Hepatocyte (in vitro differentiated cells): ENCODE measurements at regions not wholly inside any gene's neighbourhood (a gene's known extent, or its start where the extent isn't known, plus 50 kb on each side); places are given as distances from the start of the nearest gene placed in this dataset.

Experiments
- DNase-seq: peaks from one replicate; pipeline ENCODE4 v3.0.0-alpha.2; 2016; ENCODE audit warnings: low spot score
- H2AFZ ChIP-seq: fragments of 200-600 bp; sonication (generic); 2 replicates; pipeline ENCODE4 v1.6.0; 2016; ENCODE audit warnings: antibody characterized with exemption, mild to moderate bottlenecking
- H3K27ac ChIP-seq: fragments of 200-600 bp; sonication (generic); 2 replicates; pipeline ENCODE4 v1.5.1; 2016; ENCODE audit warnings: mild to moderate bottlenecking
- H3K27me3 ChIP-seq: fragments of 200-600 bp; sonication (generic); 2 replicates; pipeline ENCODE4 v1.6.1; 2016
- H3K36me3 ChIP-seq: fragments of 200-600 bp; sonication (generic); replicated peaks from 2 replicates; pipeline ENCODE4 v1.5.1; 2016; ENCODE audit warnings: low read depth; ENCODE audit not compliant: insufficient read depth
- H3K4me1 ChIP-seq: fragments of 200-600 bp; sonication (generic); 2 replicates; pipeline ENCODE4 v1.5.1; 2016; ENCODE audit warnings: mild to moderate bottlenecking, moderate library complexity; ENCODE audit not compliant: insufficient read depth
- H3K4me2 ChIP-seq: fragments of 200-600 bp; sonication (generic); 2 replicates; pipeline ENCODE4 v1.6.0; 2016
- H3K4me3 ChIP-seq: fragments of 200-600 bp; sonication (generic); 2 replicates; pipeline ENCODE4 v1.5.1; 2016; ENCODE audit warnings: mild to moderate bottlenecking
- H3K79me2 ChIP-seq: fragments of 200-600 bp; sonication (generic); 2 replicates; pipeline ENCODE4 v1.6.0; 2017; ENCODE audit warnings: mild to moderate bottlenecking
- H3K9me2 ChIP-seq: fragments of 200-600 bp; sonication (generic); replicated peaks from 2 replicates; pipeline ENCODE4 v1.6.0; 2017; ENCODE audit warnings: mild to moderate bottlenecking; ENCODE audit not compliant: insufficient read depth
- H3K9me3 ChIP-seq: fragments of 200-600 bp; sonication (generic); 2 replicates; pipeline ENCODE4 v1.5.1; 2016; ENCODE audit warnings: low read depth, mild to moderate bottlenecking
- H4K20me1 ChIP-seq: fragments of 200-600 bp; sonication (generic); 2 replicates; pipeline ENCODE4 v1.6.0; 2016; ENCODE audit warnings: mild to moderate bottlenecking; ENCODE audit not compliant: insufficient read depth, poor library complexity, severe bottlenecking
- EZH2 ChIP-seq: fragments of 200-600 bp; sonication (generic); IDR thresholded peaks from 2 replicates; pipeline ENCODE4 v1.6.1; 2016; ENCODE audit warnings: antibody characterized with exemption, mild to moderate bottlenecking, borderline replicate concordance
- EZH2phosphoT487 ChIP-seq: fragments of 200-600 bp; sonication (generic); IDR thresholded peaks from one replicate; pipeline ENCODE4 v1.6.1; 2018; ENCODE audit warnings: antibody characterized with exemption, mild to moderate bottlenecking, low read depth, moderate library complexity; ENCODE audit not compliant: unreplicated experiment, severe bottlenecking
- WGBS: methylation state at CpG from one replicate; pipeline ENCODE4 v1.1.6; 2016; ENCODE audit warnings: low lambda C conversion rate; ENCODE audit errors: missing lambda C conversion rate; 5-methylcytosine and 5-hydroxymethylcytosine counted together
- TF ChIP-seq, protein P1 (sequence below): fragments of 200-600 bp; sonication (generic); IDR thresholded peaks from 2 replicates; pipeline ENCODE4 v1.5.1; 2016; ENCODE audit warnings: antibody characterized with exemption, mild to moderate bottlenecking; ENCODE audit not compliant: poor library complexity

DNA sequence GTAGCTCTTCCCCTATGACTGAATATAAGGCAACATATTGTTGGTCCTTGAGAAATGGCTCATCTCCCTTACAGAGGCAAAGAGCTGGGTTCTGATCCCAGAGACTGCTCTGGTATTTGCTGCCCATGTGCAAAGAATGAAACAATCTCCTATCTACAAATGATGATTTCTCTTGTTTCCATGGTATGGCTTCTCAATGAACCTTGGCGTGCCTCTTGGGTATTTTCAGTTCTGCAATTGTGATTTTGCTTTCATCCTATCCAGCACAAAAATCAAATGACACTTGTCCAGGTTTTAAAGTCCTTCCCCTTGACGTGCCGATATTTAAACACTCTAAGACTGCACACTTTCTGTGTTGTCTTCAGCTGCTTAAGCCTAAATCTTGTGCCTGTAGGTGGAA is 109.8 kb upstream of the NR2F2 start:
- peaks cover 4% of the 10 kb centered on the region for H3K4me1 ChIP-seq
- 88% methylated on average over 3 of the region's 3 CpGs for WGBS
- H3K4me2 ChIP-seq = no peak overlapping the region
- H3K36me3 ChIP-seq = no peaks in the 10 kb centered on the region
- H3K27me3 ChIP-seq = no peaks in the 10 kb centered on the region
- H4K20me1 ChIP-seq = no peaks in the 10 kb centered on the region
- TF ChIP-seq EZH2 = no peak
- TF ChIP-seq, protein P1, sequence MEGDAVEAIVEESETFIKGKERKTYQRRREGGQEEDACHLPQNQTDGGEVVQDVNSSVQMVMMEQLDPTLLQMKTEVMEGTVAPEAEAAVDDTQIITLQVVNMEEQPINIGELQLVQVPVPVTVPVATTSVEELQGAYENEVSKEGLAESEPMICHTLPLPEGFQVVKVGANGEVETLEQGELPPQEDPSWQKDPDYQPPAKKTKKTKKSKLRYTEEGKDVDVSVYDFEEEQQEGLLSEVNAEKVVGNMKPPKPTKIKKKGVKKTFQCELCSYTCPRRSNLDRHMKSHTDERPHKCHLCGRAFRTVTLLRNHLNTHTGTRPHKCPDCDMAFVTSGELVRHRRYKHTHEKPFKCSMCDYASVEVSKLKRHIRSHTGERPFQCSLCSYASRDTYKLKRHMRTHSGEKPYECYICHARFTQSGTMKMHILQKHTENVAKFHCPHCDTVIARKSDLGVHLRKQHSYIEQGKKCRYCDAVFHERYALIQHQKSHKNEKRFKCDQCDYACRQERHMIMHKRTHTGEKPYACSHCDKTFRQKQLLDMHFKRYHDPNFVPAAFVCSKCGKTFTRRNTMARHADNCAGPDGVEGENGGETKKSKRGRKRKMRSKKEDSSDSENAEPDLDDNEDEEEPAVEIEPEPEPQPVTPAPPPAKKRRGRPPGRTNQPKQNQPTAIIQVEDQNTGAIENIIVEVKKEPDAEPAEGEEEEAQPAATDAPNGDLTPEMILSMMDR = no peak
- TF ChIP-seq EZH2phosphoT487 = no peak
- no peak overlapping the region for H3K4me3 ChIP-seq
- H3K79me2 ChIP-seq = no peaks in the 10 kb centered on the region
- H3K27ac ChIP-seq = no peak overlapping the region
- H3K9me2 ChIP-seq = no peaks in the 10 kb centered on the region
- H2AFZ ChIP-seq = no peak overlapping the region
- no peaks in the 10 kb centered on the region for H3K9me3 ChIP-seq
- no peak for DNase-seq

DNA sequence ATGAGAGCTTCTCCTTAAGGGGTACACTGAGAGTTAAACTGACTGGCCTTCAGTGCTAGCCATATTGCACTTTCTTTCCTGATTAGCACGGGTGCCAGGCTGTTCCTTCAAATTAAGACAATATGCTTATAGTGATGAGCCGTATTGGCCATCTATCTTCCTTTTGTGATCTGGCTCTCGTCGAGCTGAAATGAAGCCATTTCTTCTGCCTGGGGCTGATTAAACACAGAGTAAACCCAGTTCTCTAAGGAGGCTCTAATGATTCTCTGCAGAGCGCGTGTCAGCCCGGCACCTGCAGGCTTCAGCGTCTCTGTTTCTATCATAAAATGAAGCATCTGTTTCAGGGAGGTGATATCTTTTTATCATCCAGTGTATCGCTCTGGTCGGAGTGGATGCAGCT is 107.5 kb upstream of the NR2F2 start:
- H3K9me3 ChIP-seq = no peaks in the 10 kb centered on the region
- no peaks in the 10 kb centered on the region for H3K36me3 ChIP-seq
- H2AFZ ChIP-seq = no peak overlapping the region
- DNase-seq = no peak
- no peaks in the 10 kb centered on the region for H4K20me1 ChIP-seq
- peaks cover 4% of the 10 kb centered on the region for H3K4me1 ChIP-seq
- H3K79me2 ChIP-seq = no peaks in the 10 kb centered on the region
- no peak overlapping the region for H3K27ac ChIP-seq
- 52% methylated on average over 10 of the region's 10 CpGs for WGBS
- H3K4me2 ChIP-seq = no peak overlapping the region
- H3K9me2 ChIP-seq = no peaks in the 10 kb centered on the region
- H3K27me3 ChIP-seq = no peaks in the 10 kb centered on the region
- no peak for TF ChIP-seq EZH2phosphoT487
- H3K4me3 ChIP-seq = no peak overlapping the region

DNA sequence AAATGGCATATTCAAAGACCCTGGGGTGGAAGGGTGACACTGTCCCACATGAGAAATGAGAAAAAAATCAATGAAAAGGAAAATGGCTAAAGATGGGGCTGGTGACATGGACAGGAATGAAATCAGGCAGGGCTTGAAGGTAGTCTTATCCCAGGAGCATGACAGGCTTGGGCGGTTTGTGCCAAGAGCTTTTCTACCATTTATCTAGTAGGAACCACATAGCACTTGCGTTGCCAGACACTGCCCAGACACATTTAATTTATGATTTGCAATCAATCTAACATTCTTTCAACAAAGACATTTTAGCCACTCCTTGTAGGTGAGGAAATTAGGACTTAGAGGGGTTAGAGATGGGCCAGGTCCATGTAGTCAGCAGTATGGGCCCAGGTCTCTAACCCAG is 106.6 kb upstream of the NR2F2 start:
- no peaks in the 10 kb centered on the region for H3K9me2 ChIP-seq
- WGBS = 85% methylated on average over 2 of the region's 2 CpGs
- H3K27me3 ChIP-seq = no peaks in the 10 kb centered on the region
- no peak overlapping the region for H3K27ac ChIP-seq
- no peak overlapping the region for H3K4me2 ChIP-seq
- no peak overlapping the region for H3K4me3 ChIP-seq
- H3K79me2 ChIP-seq = no peaks in the 10 kb centered on the region
- no peaks in the 10 kb centered on the region for H3K9me3 ChIP-seq
- peaks cover 4% of the 10 kb centered on the region for H3K4me1 ChIP-seq
- H2AFZ ChIP-seq = no peak overlapping the region
- H4K20me1 ChIP-seq = no peaks in the 10 kb centered on the region
- TF ChIP-seq EZH2phosphoT487 (no peak), EZH2 (no peak)
- TF ChIP-seq, protein P1 = no peak
- no peaks in the 10 kb centered on the region for H3K36me3 ChIP-seq
- DNase-seq = no peak

DNA sequence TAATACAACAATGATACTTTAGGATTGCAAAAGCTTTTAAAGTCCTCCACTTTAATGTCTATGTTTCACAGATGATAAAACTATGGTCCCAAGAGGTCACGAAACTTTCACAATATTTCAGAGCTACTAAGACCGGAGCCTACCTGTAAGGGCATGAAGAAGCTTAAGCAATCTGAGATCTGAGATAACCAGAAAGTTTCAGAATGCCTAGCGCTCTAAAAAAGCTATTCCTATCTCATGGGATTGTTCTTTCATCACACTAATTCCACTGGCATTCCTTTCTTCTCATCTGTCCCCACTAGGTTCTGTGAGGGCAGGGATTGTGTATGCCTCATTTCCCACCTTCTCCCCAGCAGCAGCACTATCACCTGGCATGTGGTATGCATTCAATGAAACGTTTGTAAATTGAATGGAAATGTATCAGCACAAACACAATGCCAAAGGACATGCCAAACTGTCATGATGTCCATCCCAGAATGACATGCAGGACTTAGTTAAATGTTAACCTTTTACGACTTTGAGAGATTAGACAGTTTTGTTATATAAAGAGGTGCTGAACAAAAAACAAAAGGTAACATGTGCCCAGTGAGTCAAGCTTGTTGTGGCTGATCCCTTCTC is 104.7 kb upstream of the NR2F2 start:
- H3K9me2 ChIP-seq = no peaks in the 10 kb centered on the region
- H3K79me2 ChIP-seq = no peaks in the 10 kb centered on the region
- H2AFZ ChIP-seq = no peak overlapping the region
- H3K4me1 ChIP-seq = peaks cover 4% of the 10 kb centered on the region
- DNase-seq = no peak
- 31% methylated on average over 5 of the region's 5 CpGs for WGBS
- H3K36me3 ChIP-seq = no peaks in the 10 kb centered on the region
- no peaks in the 10 kb centered on the region for H3K9me3 ChIP-seq
- no peak overlapping the region for H3K4me2 ChIP-seq
- peak overlapping the region; percentile 3 for H3K27ac ChIP-seq
- no peak overlapping the region for H3K4me3 ChIP-seq
- H3K27me3 ChIP-seq = no peaks in the 10 kb centered on the region
- no peak for TF ChIP-seq EZH2phosphoT487
- TF ChIP-seq, protein P1 = no peak
- no peak for TF ChIP-seq EZH2
- no peaks in the 10 kb centered on the region for H4K20me1 ChIP-seq
